Mesendoderm (in vitro differentiated cells): ENCODE measurements at regions not wholly inside any gene's neighbourhood (a gene's known extent, or its start where the extent isn't known, plus 50 kb on each side); places are given as distances from the start of the nearest gene placed in this dataset. TPM values are rescaled to one million over a fixed set of nuclear protein-coding genes. Genes with fewer than 3 reads are reported as not detected.

Source experiments
- DNase-seq: peaks from one replicate; pipeline ENCODE4 v3.0.0; 2013
- H2AK5ac ChIP-seq: 2 replicates; pipeline ENCODE4 v1.6.1; 2013; ENCODE audit warnings: low read length, inconsistent platforms
- H2BK120ac ChIP-seq: 2 replicates; pipeline ENCODE4 v1.6.1; 2013; ENCODE audit warnings: low read depth, mild to moderate bottlenecking, low read length, moderate library complexity, mixed read lengths
- H2BK15ac ChIP-seq: replicated peaks from 2 replicates; pipeline ENCODE4 v1.6.1; 2013; ENCODE audit warnings: low read depth, mild to moderate bottlenecking, moderate library complexity
- H2BK5ac ChIP-seq: 2 replicates; pipeline ENCODE4 v1.6.1; 2013; ENCODE audit warnings: low read length, inconsistent platforms
- H3K18ac ChIP-seq: 2 replicates; pipeline ENCODE4 v1.6.1; 2013; ENCODE audit warnings: mild to moderate bottlenecking, low read length, mixed read lengths
- H3K23ac ChIP-seq: one replicate; pipeline ENCODE4 v1.6.1; 2013; ENCODE audit warnings: low read length
- H3K27ac ChIP-seq: 2 replicates; pipeline ENCODE4 v1.5.1; 2013; ENCODE audit warnings: low read depth, mild to moderate bottlenecking, inconsistent platforms, low read length, moderate library complexity
- H3K27me3 ChIP-seq: 2 replicates; pipeline ENCODE4 v1.6.1; 2013; ENCODE audit warnings: low read length, control low read depth, mild to moderate bottlenecking, inconsistent platforms; ENCODE audit not compliant: insufficient read depth, poor library complexity
- H3K36me3 ChIP-seq: 2 replicates; pipeline ENCODE4 v1.6.1; 2013; ENCODE audit warnings: low read length, inconsistent platforms; ENCODE audit not compliant: control insufficient read depth, insufficient read depth
- H3K4ac ChIP-seq: one replicate; pipeline ENCODE4 v1.6.1; 2013; ENCODE audit warnings: low read depth, mild to moderate bottlenecking, low read length, moderate library complexity
- H3K4me1 ChIP-seq: 2 replicates; pipeline ENCODE4 v1.6.1; 2013; ENCODE audit warnings: low read depth, low read length, inconsistent platforms; ENCODE audit not compliant: control insufficient read depth
- H3K4me2 ChIP-seq: 2 replicates; pipeline ENCODE4 v1.6.1; 2013; ENCODE audit warnings: low read length
- H3K4me3 ChIP-seq: 2 replicates; pipeline ENCODE4 v1.5.1; 2013; ENCODE audit warnings: mild to moderate bottlenecking, low read length
- H3K56ac ChIP-seq: one replicate; pipeline ENCODE4 v1.6.1; 2013; ENCODE audit warnings: low read length
- H3K79me1 ChIP-seq: 2 replicates; pipeline ENCODE4 v1.6.1; 2013; ENCODE audit warnings: low read length, inconsistent platforms
- H3K79me2 ChIP-seq: 2 replicates; pipeline ENCODE4 v1.6.1; 2013; ENCODE audit warnings: mild to moderate bottlenecking, low read length; ENCODE audit not compliant: control insufficient read depth, insufficient read depth
- H3K9ac ChIP-seq: 2 replicates; pipeline ENCODE4 v1.6.1; 2013; ENCODE audit warnings: low read length, inconsistent platforms
- H4K5ac ChIP-seq: one replicate; pipeline ENCODE4 v1.6.1; 2013; ENCODE audit warnings: low read length
- H4K8ac ChIP-seq: one replicate; pipeline ENCODE4 v1.6.1; 2013; ENCODE audit warnings: low read depth, mild to moderate bottlenecking, control low read depth, low read length, moderate library complexity
- small RNA-seq: library from polyadenylated mRNA; stranded (forward); fragments of <200 nt; extraction: miRNeasy Mini kit (QIAGEN cat#:217004); gene quantifications from one replicate; pipeline ENCODE3, GENCODE V24; 2013; ENCODE audit not compliant: insufficient read depth

DNA sequence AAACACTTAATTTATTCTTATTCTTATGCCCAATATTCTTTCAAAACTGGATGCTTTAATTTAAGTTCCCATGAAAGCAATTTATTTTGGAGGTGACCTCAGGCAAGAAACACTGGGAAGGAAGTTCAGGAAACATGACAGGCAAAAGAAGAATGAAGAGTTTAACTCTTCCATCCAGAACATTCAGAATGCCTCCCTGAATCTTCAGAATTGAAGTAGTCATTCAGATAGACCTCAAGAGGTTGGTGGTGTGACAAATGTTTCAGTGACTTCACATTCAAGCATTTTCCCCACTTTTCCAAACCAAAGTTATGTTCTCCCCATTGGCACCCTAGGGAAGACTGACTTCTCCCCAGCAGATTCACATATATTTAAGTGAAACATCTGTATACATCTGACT, 110.5 kb downstream of the HAO1 start:
- H4K8ac ChIP-seq: no peak overlapping the region
- no peak overlapping the region for H3K27ac ChIP-seq
- H3K9ac ChIP-seq: no peak overlapping the region
- H3K36me3 ChIP-seq: no peaks in the 10 kb centered on the region
- H3K18ac ChIP-seq: no peak overlapping the region
- H3K79me1 ChIP-seq: no peaks in the 10 kb centered on the region
- no peak overlapping the region for H3K4me3 ChIP-seq
- H4K5ac ChIP-seq: no peak overlapping the region
- H3K4me1 ChIP-seq: no peaks in the 10 kb centered on the region
- no peak for DNase-seq
- H2BK15ac ChIP-seq: no peak overlapping the region
- H3K23ac ChIP-seq: no peak overlapping the region
- H2BK120ac ChIP-seq: no peak overlapping the region
- H2AK5ac ChIP-seq: no peak overlapping the region
- H3K56ac ChIP-seq: no peak overlapping the region
- H2BK5ac ChIP-seq: no peak overlapping the region
- no peaks in the 10 kb centered on the region for H3K79me2 ChIP-seq
- no peak overlapping the region for H3K4ac ChIP-seq
- no peaks in the 10 kb centered on the region for H3K27me3 ChIP-seq
- H3K4me2 ChIP-seq: no peak overlapping the region

Small RNAs in the stretch of these regions (small RNA-seq; reads per million reads assigned to genes)
- gene MIR8062 (not detected), gene RN7SL547P (not detected)
